G401 (cell line): ENCODE measurements at regions not wholly inside any gene's neighbourhood (a gene's known extent, or its start where the extent isn't known, plus 50 kb on each side); places are given as distances from the start of the nearest gene placed in this dataset.

Experiments
- DNase-seq: peaks from one replicate; pipeline ENCODE4 v3.0.0-alpha.2; 2015; ENCODE audit warnings: low spot score
- in situ Hi-C: cut with HindIII; loops from 2 replicates; pipeline ENCODE4 v1.10.0; 2016; ENCODE audit warnings: low sequenced_read_pairs, mixed read lengths

- in situ Hi-C loops, result no loop called here
- DNase-seq, result no peak
These were observed 145.6 kb upstream of the NFE2L3 start for GRCh38 chr7:26006426-26006825.

- DNase-seq, result no peak
- in situ Hi-C loops, result no loop called here
These were observed 144.5 kb upstream of the NFE2L3 start for GRCh38 chr7:26007510-26007909.

DNA sequence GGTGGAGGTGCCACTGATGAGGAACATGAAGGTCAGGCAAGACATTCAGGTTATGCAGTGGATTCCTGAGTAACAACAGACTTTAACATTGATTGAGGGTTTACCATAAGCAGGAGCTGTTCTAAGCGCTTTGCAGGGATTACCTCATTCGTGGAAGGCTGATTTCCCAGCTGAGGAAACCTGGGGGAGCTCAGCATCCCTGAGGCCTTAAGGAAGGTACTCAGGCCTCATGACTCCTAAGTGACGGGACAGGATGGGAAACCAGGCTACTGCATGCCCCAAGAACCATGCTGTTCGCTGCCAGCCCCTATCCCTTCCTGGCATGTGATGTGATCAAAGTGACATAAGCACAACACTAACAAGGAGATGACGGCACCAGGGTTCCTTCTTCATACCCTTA lies 143.6 kb upstream of the NFE2L3 start:
- no peak for DNase-seq
- in situ Hi-C loops, result no loop called here

- in situ Hi-C loops, result loop anchor here (5.0 kb wide), 1 partner anchor 46 kb away; no protein-coding TSS in a partner anchor
- DNase-seq, result no peak
These were observed 140.8 kb upstream of the NFE2L3 start for GRCh38 chr7:26011039-26011696.

DNA sequence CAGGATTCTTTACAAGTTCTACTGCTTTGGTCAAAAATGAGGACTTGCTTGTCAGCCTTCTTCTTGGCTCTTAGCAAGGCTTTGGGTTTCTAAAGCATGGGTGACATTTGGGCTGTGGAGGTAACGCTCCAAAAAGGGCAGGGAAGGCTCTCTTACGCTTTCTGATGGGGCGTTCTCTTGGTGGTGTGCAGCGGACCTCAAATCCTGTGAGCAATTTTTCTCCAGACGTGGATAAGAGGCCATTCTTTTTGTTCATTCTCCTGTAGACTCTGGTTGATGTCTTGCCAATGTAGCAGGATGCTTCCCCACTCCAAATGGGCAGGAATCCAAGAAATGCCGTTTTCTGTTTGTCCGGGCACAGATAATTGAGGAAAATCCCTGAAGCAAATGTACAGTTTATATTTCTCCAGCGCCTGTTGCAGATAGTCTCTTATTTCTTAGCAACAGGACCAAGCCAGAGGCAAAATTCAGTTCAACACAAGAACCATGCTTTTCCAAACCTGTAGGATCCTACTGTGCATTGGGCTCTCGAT lies 138.4 kb upstream of the NFE2L3 start:
- in situ Hi-C loops, result loop anchor here (5.0 kb wide), 1 partner anchor 44 kb away; no protein-coding TSS in a partner anchor

GRCh38 chr7:26022982-26023381 lies 129.0 kb upstream of the NFE2L3 start:
- no peak for DNase-seq
- in situ Hi-C loops, result no loop called here

More for the DNA sequence above, 138.4 kb upstream of the NFE2L3 start:
- no peak for DNase-seq

DNA sequence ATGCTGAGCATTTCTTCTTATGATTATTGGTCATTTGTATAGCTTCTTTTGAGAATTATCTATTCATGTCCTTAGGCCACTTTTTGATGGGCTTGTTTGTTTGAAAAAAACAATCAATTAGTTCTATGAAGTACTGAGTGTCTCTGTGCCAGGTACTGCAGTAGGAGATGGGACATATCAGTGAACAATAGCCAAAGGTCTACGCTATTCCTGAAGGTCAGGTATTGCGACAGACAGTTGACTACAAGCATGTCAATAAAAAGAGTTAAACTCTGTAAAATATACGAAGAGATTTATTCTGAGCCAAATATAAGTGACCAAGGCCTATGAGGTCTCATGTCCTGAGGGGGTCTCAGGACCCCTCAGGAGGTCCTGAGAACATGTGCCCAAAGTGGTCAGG lies 122.1 kb upstream of the NFE2L3 start:
- in situ Hi-C loops, result no loop called here

GRCh38 chr7:26034391-26034790 lies 117.6 kb upstream of the NFE2L3 start:
- DNase-seq, result no peak
- in situ Hi-C loops, result no loop called here

More for the DNA sequence above, 122.1 kb upstream of the NFE2L3 start:
- no peak for DNase-seq

DNA sequence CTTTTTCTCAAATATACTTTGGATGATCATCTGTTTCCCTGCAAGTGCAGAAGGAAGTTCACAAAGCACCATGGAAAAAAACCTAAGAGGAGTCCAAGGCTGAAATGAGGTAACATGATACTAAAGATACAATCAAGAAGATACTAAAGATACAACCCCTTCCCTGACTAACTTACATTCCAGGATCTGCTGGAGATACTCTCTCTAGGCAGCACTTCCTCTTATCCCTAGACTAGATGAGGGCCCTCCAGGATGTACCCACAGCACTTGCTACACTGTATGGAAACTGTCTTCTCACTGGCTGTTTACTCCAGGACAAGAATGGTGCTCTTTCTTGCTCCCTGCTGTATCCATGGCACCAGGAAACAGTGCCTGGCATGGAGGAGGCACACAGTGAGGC lies 116.4 kb upstream of the NFE2L3 start:
- in situ Hi-C loops, result no loop called here
- DNase-seq, result no peak

DNA sequence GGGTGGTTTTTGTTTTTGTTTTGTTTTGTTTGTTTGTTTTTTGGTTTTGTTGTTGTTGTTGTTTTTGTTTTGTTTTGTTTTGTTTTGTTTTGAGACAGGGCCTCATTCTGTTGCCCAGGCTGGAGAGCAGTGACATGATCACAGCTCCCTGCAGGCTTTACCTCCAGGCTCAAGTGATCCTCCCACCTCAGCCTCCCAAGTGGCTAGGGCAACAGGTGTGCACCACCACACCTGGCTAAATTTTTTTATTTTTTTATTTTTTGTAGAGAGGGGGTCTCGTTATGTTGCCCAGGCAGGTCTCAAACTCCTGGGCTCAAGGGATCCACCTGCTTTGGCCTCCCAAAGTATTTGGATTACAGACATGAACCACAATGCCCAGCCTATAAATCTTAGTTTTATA lies 115.9 kb upstream of the NFE2L3 start:
- no peak for DNase-seq
- in situ Hi-C loops, result no loop called here

GRCh38 chr7:26038201-26038990 lies 113.6 kb upstream of the NFE2L3 start:
- DNase-seq, result no peak
- in situ Hi-C loops, result no loop called here

- in situ Hi-C loops, result no loop called here
- DNase-seq, result no peak
These were observed 111.9 kb upstream of the NFE2L3 start for GRCh38 chr7:26040085-26040484.

DNA sequence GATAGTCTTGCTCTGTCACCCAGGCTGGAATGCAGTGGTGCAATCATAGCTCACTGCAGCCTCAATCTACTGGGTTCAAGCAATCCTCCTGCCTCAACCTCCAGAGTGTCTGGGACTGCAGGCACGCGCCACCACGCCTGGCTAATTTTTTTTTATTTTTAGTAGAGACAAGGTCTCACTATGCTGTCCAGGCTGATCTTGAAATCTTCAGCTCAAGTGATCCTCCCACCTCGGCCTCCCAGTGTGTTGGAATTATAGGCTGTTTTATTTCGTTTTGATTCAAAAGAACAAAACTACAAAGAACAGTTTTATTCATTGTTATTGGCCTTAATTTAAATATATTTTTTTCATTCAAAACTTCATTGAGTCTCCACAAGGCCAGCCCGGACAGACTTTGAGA lies 109.8 kb upstream of the NFE2L3 start:
- DNase-seq, result no peak
- in situ Hi-C loops, result no loop called here

GRCh38 chr7:26043801-26044200 lies 108.2 kb upstream of the NFE2L3 start:
- DNase-seq, result no peak
- in situ Hi-C loops, result no loop called here

DNA sequence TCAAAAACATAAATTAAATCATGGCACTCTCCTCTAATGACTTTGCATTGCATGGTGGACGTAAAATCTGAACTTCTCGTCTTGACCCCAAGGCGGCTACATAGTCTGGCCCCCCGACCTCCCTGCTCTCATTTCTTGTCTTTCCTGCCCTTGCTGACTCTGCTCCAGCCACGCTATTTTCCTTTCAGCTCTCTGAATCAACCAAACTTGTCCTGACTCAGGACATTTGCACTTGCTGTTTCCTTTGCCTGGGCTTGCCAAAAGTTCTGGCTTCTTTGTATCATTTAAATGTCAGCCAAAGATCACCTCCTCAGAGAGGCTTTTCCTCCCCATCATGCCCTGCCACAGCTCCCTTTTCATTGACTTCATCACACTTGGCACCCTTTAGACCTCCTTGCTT lies 107.7 kb upstream of the NFE2L3 start:
- in situ Hi-C loops, result no loop called here
- DNase-seq, result no peak

DNA sequence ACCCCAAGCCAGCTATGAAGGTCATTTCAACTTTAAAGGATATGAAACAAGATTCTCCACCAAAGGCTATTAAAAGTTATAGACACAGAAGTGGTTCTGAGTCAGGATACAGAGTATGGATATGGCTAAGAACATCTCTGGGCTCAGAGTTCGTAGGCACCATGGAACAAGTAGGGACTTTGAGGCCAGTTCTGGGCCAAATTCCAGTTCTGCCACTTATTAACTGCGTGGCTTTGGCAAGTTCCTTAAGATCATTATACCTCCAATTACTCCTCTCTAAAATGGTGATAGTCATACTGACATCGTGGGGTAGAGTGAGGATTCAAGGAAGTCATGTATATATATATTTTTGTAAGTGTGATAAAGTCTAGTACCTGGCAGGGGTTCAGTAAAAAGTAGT lies 105.8 kb upstream of the NFE2L3 start:
- in situ Hi-C loops, result no loop called here

DNA sequence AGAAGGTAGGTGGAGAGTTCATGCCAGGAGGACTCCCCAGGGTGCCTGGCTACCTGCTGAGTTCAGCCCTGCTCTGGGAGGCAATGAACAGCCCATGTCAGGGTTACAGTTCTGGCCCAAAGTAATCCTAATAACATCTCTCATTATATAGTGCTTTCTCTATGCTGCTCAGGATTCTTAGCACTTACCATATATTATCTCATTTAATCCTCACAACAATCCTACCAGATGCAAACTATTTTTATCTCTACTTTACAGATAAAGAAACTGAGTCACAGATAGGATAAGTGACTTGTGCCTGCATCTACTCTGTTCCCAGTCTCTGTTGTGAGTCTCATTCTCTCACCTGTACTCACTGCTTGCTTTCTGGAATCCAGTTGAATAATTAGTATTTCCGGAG lies 105.1 kb upstream of the NFE2L3 start:
- in situ Hi-C loops, result no loop called here
- no peak for DNase-seq

More for the DNA sequence above, 105.8 kb upstream of the NFE2L3 start:
- DNase-seq, result no peak

- DNase-seq, result no peak
- in situ Hi-C loops, result no loop called here
These were observed 103.3 kb upstream of the NFE2L3 start for GRCh38 chr7:26048663-26049062.

- in situ Hi-C loops, result no loop called here
- DNase-seq, result no peak
These were observed 102.9 kb upstream of the NFE2L3 start for GRCh38 chr7:26049081-26049480.

- in situ Hi-C loops, result loop anchor here (10.0 kb wide), 2 partner anchors 56 to 156 kb away; no protein-coding TSS in a partner anchor
- no peak for DNase-seq
These were observed 101.0 kb upstream of the NFE2L3 start for GRCh38 chr7:26051021-26051420.
